Upper lobe of right lung (tissue), 1 donor: ENCODE measurements at regions not wholly inside any gene's neighbourhood (a gene's known extent, or its start where the extent isn't known, plus 50 kb on each side); places are given as distances from the start of the nearest gene placed in this dataset.

ENCODE experiments used
- ATAC-seq: fragments of 200-7000 bp; cut with Tn5 transposase; one replicate; pipeline ENCODE4 v1.9.1; 2020; ENCODE audit warnings: mild to moderate bottlenecking, moderate library complexity
- DNase-seq: peaks from one replicate; pipeline ENCODE4 v3.0.0-alpha.2; 2020
- H3K27ac ChIP-seq: fragments of 200-600 bp; one replicate; pipeline ENCODE4 v1.8.0; 2022
- H3K27me3 ChIP-seq: fragments of 200-600 bp; one replicate; pipeline ENCODE4 v1.8.0; 2022; ENCODE audit warnings: mild to moderate bottlenecking
- H3K36me3 ChIP-seq: fragments of 200-600 bp; one replicate; pipeline ENCODE4 v1.8.0; 2022
- H3K4me1 ChIP-seq: fragments of 200-600 bp; one replicate; pipeline ENCODE4 v1.8.0; 2022
- H3K4me3 ChIP-seq: fragments of 200-600 bp; one replicate; pipeline ENCODE4 v1.8.0; 2022; ENCODE audit warnings: mild to moderate bottlenecking
- H3K9me3 ChIP-seq: fragments of 200-600 bp; one replicate; pipeline ENCODE4 v1.8.0; 2022
- CTCF ChIP-seq: fragments of 200-600 bp; IDR thresholded peaks from one replicate; pipeline ENCODE4 v1.8.0; 2022; ENCODE audit warnings: antibody characterized with exemption
- intact Hi-C: fragments of 100-400 bp; cut with DNase I; formaldehyde crosslinking; loops from one replicate; pipeline ENCODE4 v1.11.0; 2022
- donor health status: DM: no; HTN: yes; CAD: no; lungs with severe emphysema.

- no peaks in the 10 kb centered on the region for H3K36me3 ChIP-seq
- intact Hi-C loops = no loop called here
- DNase-seq = no peak
- TF ChIP-seq CTCF = no peak
- ATAC-seq = no peak
- H3K9me3 ChIP-seq = no peaks in the 10 kb centered on the region
- H3K27ac ChIP-seq = no peak overlapping the region
- H3K4me1 ChIP-seq = no peaks in the 10 kb centered on the region
- no peak overlapping the region for H3K4me3 ChIP-seq
- H3K27me3 ChIP-seq = peaks cover 5% of the 10 kb centered on the region
These were observed 605.8 kb downstream of the TBC1D22A start for GRCh38 chr22:47367993-47368945.

GRCh38 chr22:47367107-47367690 lies 604.7 kb downstream of the TBC1D22A start:
- H3K4me1 ChIP-seq = no peaks in the 10 kb centered on the region
- no peak overlapping the region for H3K27ac ChIP-seq
- no peak for DNase-seq
- no peaks in the 10 kb centered on the region for H3K36me3 ChIP-seq
- ATAC-seq = no peak
- intact Hi-C loops = no loop called here
- no peak overlapping the region for H3K4me3 ChIP-seq
- H3K27me3 ChIP-seq = peaks cover 5% of the 10 kb centered on the region
- no peak for TF ChIP-seq CTCF
- no peaks in the 10 kb centered on the region for H3K9me3 ChIP-seq

DNA sequence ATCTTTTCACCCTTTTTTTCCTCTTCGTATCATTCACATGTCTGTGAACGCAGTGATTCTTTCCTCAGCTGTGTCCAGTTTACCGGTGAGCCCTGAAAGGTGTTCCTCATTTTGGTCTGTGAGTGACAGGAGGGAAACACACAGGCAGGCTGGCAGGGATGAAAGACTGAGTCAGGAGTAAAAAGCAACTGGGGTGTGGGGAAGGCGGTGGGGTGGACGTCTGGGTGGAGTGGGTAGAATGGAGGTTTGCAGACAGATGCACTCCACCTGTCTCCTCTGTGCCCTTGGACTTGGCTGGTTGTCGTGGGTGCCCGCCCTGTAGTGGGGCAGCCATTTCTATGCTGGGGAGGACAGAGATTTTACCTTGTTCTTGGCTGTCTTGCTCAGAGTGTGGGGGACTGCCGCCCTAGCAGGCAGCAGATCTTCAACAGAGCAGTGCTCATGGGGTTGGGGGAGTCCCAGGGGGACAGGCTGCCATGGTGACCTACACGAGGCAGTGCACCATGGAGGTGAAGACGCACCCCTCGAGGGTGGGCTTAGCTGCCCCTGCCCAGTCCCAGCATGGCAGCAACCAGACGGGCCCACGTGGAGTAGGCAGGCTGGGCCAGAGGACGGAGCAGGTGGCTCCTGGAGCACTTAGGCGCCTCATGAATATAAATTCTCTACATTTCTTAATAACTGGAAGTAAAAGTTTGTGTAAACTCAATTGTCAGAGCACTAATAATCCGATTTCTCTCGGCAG lies 603.7 kb downstream of the TBC1D22A start:
- Histone ChIP-seq H3K4me3 (no peak overlapping the region), H3K27me3 (peaks cover 5% of the 10 kb centered on the region), H3K27ac (no peak overlapping the region), H3K36me3 (no peaks in the 10 kb centered on the region), H3K9me3 (no peaks in the 10 kb centered on the region), H3K4me1 (no peaks in the 10 kb centered on the region)
- DNase-seq = no peak
- intact Hi-C loops = no loop called here
- TF ChIP-seq CTCF = no peak
- no peak for ATAC-seq

GRCh38 chr22:47361247-47361646 lies 598.8 kb downstream of the TBC1D22A start:
- no peak for ATAC-seq
- intact Hi-C loops = no loop called here
- H3K9me3 ChIP-seq = no peaks in the 10 kb centered on the region
- H3K4me3 ChIP-seq = no peak overlapping the region
- H3K4me1 ChIP-seq = no peaks in the 10 kb centered on the region
- H3K27ac ChIP-seq = no peak overlapping the region
- no peaks in the 10 kb centered on the region for H3K36me3 ChIP-seq
- H3K27me3 ChIP-seq = no peaks in the 10 kb centered on the region
- no peak for DNase-seq
- TF ChIP-seq CTCF = no peak

- ATAC-seq = no peak
- Histone ChIP-seq H3K4me1 (no peaks in the 10 kb centered on the region), H3K4me3 (no peak overlapping the region), H3K9me3 (no peaks in the 10 kb centered on the region), H3K36me3 (no peaks in the 10 kb centered on the region), H3K27ac (no peak overlapping the region), H3K27me3 (no peaks in the 10 kb centered on the region)
- no peak for TF ChIP-seq CTCF
- DNase-seq = no peak
- intact Hi-C loops = no loop called here
These were observed 595.0 kb downstream of the TBC1D22A start for GRCh38 chr22:47357493-47357892.
